GM12878 (cell line): ENCODE measurements at regions not wholly inside any gene's neighbourhood (a gene's known extent, or its start where the extent isn't known, plus 50 kb on each side); places are given as distances from the start of the nearest gene placed in this dataset.

Experiments
- ATAC-seq: fragments of 200-7000 bp; cut with Tn5 transposase; 3 replicates; pipeline ENCODE4 v1.9.1; 2020; ENCODE audit warnings: mild to moderate bottlenecking, moderate library complexity
- BruUV-seq: library from RNA; stranded (reverse); fragments of 400-500 nt; replicated peaks from 2 replicates; lab custom pipeline; 2021; lab: Mats Ljungman, UMichigan
- CTCF ChIA-PET: fragments of 300-600 bp; sonication (Branson Sonifier 250); formaldehyde crosslinking; extraction: SDS; loops from one replicate; lab custom pipeline; 2021; ENCODE audit warnings: inconsistent platforms; lab: Yijun Ruan, JAX
- POLR2A ChIA-PET: fragments of 350-600 bp; formaldehyde crosslinking; extraction: SDS; loops from one replicate; lab custom pipeline; 2021; ENCODE audit warnings: inconsistent platforms; lab: Charles Lee
- RAD21 ChIA-PET: fragments of 300-600 bp; sonication (Branson Sonifier 250); formaldehyde crosslinking; loops from one replicate; lab custom pipeline; 2023; ENCODE audit warnings: antibody characterized with exemption; ENCODE audit not compliant: unreplicated experiment; lab: Charles Lee
- SMC1A ChIA-PET: fragments of 300-600 bp; sonication (Branson Sonifier 250); formaldehyde crosslinking; loops from one replicate; lab custom pipeline; 2023; ENCODE audit not compliant: unreplicated experiment, uncharacterized antibody; lab: Charles Lee
- DNase-seq: peaks from one replicate; pipeline ENCODE4 v3.0.0-alpha.2; 2011; ENCODE audit warnings: low read depth, low spot score
- FAIRE-seq: peaks from 3 replicates; lab custom pipeline; 2011; peaks lifted over from hg19 to GRCh38; lab: Jason Lieb, UNC
- H2AFZ ChIP-seq: 2 replicates; pipeline ENCODE4 v1.6.0; 2011; ENCODE audit warnings: low read depth, low read length, control low read depth; ENCODE audit not compliant: control insufficient read depth
- H3K27ac ChIP-seq: 2 replicates; pipeline ENCODE4 v1.5.1; 2011; ENCODE audit warnings: control low read depth; ENCODE audit not compliant: control insufficient read depth, insufficient read depth
- H3K27me3 ChIP-seq, 2 experiments: replicated peaks in 1 of 2; 2 replicates each; pipeline versions ENCODE4 v1.6.0 to v1.6.1; 2011; ENCODE audit warnings: low read length in 1 of 2; ENCODE audit not compliant: control insufficient read depth in 2 of 2, insufficient read depth in 2 of 2
- H3K36me3 ChIP-seq, 2 experiments: 2 replicates each; pipeline ENCODE4 v1.5.1; 2011; ENCODE audit warnings: low read length in 1 of 2; ENCODE audit not compliant: control insufficient read depth in 2 of 2, insufficient read depth in 2 of 2
- H3K4me1 ChIP-seq: 2 replicates; pipeline ENCODE4 v1.6.1; 2011; ENCODE audit warnings: mild to moderate bottlenecking, low read length, moderate library complexity, mixed read lengths; ENCODE audit not compliant: control insufficient read depth, insufficient read depth
- H3K4me2 ChIP-seq: 2 replicates; pipeline ENCODE4 v1.6.0; 2011; ENCODE audit warnings: control low read depth; ENCODE audit not compliant: control insufficient read depth, insufficient read depth
- H3K4me3 ChIP-seq: fragments of 200-600 bp; sonication (generic); 2 replicates; pipeline ENCODE4 v1.5.1; 2016
- H3K79me2 ChIP-seq: 2 replicates; pipeline ENCODE4 v1.6.0; 2011; ENCODE audit warnings: low read length; ENCODE audit not compliant: control insufficient read depth, insufficient read depth
- H3K9ac ChIP-seq: 2 replicates; pipeline ENCODE4 v1.8.0; 2011; ENCODE audit warnings: low read length, control low read depth, mixed read lengths; ENCODE audit not compliant: control insufficient read depth, insufficient read depth
- H3K9me3 ChIP-seq: replicated peaks from 3 replicates; pipeline ENCODE4 v1.5.1; 2011; ENCODE audit warnings: mild to moderate bottlenecking, low read length; ENCODE audit not compliant: control insufficient read depth, insufficient read depth
- H4K20me1 ChIP-seq: 2 replicates; pipeline ENCODE4 v1.6.0; 2011; ENCODE audit not compliant: control insufficient read depth, insufficient read depth
- CHD1 ChIP-seq: IDR thresholded peaks from 2 replicates; pipeline ENCODE4 v1.6.1; 2012; ENCODE audit warnings: low read depth, low read length, improper control_type of control experiment
- IKZF1 ChIP-seq: fragments of 450-650 bp; conservative IDR thresholded peaks from 2 replicates; pipeline ENCODE4 v1.6.1; 2017; ENCODE audit warnings: antibody characterized with exemption, mild to moderate bottlenecking
- IRF4 ChIP-seq: IDR thresholded peaks from 2 replicates; pipeline ENCODE4 v1.6.1; 2011; ENCODE audit warnings: low read depth, low read length
- KAT2A ChIP-seq: conservative IDR thresholded peaks from 2 replicates; pipeline ENCODE4 v1.6.1; 2011; ENCODE audit warnings: low read depth, low read length; ENCODE audit not compliant: control insufficient read depth
- NR2C2 ChIP-seq: IDR thresholded peaks from 2 replicates; pipeline ENCODE4 v1.6.1; 2011; ENCODE audit warnings: borderline replicate concordance, low read depth; ENCODE audit not compliant: control insufficient read depth, insufficient read length
- NRF1 ChIP-seq: conservative IDR thresholded peaks from 2 replicates; pipeline ENCODE4 v1.6.1; 2011; ENCODE audit warnings: mild to moderate bottlenecking, low read depth, low read length, improper control_type of control experiment
- RB1 ChIP-seq: fragments of 450-650 bp; formaldehyde crosslinking; IDR thresholded peaks from 2 replicates; pipeline ENCODE4 v1.6.1; 2017; ENCODE audit warnings: mild to moderate bottlenecking, borderline replicate concordance
- RUNX3 ChIP-seq: IDR thresholded peaks from 2 replicates; pipeline ENCODE4 v1.6.1; 2012; ENCODE audit warnings: low read length, inconsistent platforms
- SIN3A ChIP-seq: IDR thresholded peaks from 2 replicates; pipeline ENCODE4 v1.6.1; 2012; ENCODE audit warnings: low read depth, low read length, improper control_type of control experiment
- SRF ChIP-seq, 2 experiments: IDR thresholded peaks; 2 replicates each; pipeline ENCODE4 v1.6.1; 2011; ENCODE audit warnings: low read depth in 2 of 2, low read length in 2 of 2, mild to moderate bottlenecking in 1 of 2, moderate library complexity in 1 of 2
- TCF7 ChIP-seq: IDR thresholded peaks from 2 replicates; pipeline ENCODE4 v1.6.1; 2014; ENCODE audit warnings: antibody characterized with exemption, borderline replicate concordance
- ZNF24 ChIP-seq: fragments of 450-650 bp; IDR thresholded peaks from 2 replicates; pipeline ENCODE4 v1.6.1; 2017; ENCODE audit warnings: antibody characterized with exemption, mild to moderate bottlenecking
- WGBS: methylation state at CpG from one replicate; pipeline ENCODE4 v1.1.6; 2016; ENCODE audit warnings: low lambda C conversion rate; ENCODE audit not compliant: insufficient replicate concordance, insufficient coverage; ENCODE audit errors: missing lambda C conversion rate; 5-methylcytosine and 5-hydroxymethylcytosine counted together
- in situ Hi-C: fragments of 300-500 bp; cut with MboI; formaldehyde crosslinking; loops from 9 replicates; pipeline ENCODE4 v1.14.3; 2018; ENCODE audit warnings: mixed read lengths
- intact Hi-C: fragments of 100-400 bp; cut with micrococcal nuclease; formaldehyde crosslinking; loops from one replicate; pipeline ENCODE4 v1.14.2; 2022; ENCODE audit not compliant: unreplicated experiment
- TF ChIP-seq, protein P1 (sequence below): fragments of 150-350 bp; IDR thresholded peaks from 2 replicates; pipeline ENCODE4 v1.6.1; 2016; ENCODE audit warnings: low read depth, low read length

DNA sequence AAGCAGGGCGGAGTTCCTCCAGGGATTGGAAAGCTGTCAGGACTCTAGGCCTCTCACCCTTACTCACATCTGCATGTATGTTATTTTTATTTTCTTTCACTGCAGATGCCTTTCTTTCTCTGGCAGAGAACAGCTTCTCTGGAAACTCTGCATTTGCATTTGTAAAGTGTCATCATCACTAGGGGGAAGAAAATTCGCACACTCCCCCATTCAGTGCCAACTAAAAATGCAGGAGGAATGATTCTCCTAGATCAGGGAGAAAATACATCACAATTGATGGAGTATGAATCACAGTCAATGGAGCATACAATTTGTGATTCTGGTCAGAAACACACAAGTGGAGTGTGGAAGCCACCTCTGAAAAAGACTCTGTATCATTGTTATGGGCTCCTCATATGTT, 351.4 kb upstream of the FTMT start:
- no peaks in the 10 kb centered on the region for H3K79me2 ChIP-seq
- no peak for TF ChIP-seq RUNX3
- TF ChIP-seq IKZF1: no peak
- TF ChIP-seq RB1: no peak
- no peak for TF ChIP-seq SIN3A
- no peak for TF ChIP-seq ZNF24
- TF ChIP-seq SRF (IDR thresholded peaks at IDR 0.05; ENCODE audit: low read depth in 2 of 2, low read length in 2 of 2): no peak
- no peak for TF ChIP-seq NRF1
- TF ChIP-seq KAT2A: no peak
- no peak for TF ChIP-seq CHD1
- TF ChIP-seq TCF7: no peak
- TF ChIP-seq, protein P1, sequence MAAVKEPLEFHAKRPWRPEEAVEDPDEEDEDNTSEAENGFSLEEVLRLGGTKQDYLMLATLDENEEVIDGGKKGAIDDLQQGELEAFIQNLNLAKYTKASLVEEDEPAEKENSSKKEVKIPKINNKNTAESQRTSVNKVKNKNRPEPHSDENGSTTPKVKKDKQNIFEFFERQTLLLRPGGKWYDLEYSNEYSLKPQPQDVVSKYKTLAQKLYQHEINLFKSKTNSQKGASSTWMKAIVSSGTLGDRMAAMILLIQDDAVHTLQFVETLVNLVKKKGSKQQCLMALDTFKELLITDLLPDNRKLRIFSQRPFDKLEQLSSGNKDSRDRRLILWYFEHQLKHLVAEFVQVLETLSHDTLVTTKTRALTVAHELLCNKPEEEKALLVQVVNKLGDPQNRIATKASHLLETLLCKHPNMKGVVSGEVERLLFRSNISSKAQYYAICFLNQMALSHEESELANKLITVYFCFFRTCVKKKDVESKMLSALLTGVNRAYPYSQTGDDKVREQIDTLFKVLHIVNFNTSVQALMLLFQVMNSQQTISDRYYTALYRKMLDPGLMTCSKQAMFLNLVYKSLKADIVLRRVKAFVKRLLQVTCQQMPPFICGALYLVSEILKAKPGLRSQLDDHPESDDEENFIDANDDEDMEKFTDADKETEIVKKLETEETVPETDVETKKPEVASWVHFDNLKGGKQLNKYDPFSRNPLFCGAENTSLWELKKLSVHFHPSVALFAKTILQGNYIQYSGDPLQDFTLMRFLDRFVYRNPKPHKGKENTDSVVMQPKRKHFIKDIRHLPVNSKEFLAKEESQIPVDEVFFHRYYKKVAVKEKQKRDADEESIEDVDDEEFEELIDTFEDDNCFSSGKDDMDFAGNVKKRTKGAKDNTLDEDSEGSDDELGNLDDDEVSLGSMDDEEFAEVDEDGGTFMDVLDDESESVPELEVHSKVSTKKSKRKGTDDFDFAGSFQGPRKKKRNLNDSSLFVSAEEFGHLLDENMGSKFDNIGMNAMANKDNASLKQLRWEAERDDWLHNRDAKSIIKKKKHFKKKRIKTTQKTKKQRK: no peak
- TF ChIP-seq IRF4: no peak
- TF ChIP-seq NR2C2: no peak
- TF ChIP-seq, all 136 proteins: peak for 0
- Histone ChIP-seq H3K4me3 (no peak overlapping the region), H4K20me1 (no peaks in the 10 kb centered on the region), H3K4me1 (no peaks in the 10 kb centered on the region), H3K36me3 (no peaks in the 10 kb centered on the region), H3K9me3 (no peaks in the 10 kb centered on the region), H3K4me2 (no peak overlapping the region), H3K27ac (no peak overlapping the region), H3K27me3 (no peaks in the 10 kb centered on the region), H2AFZ (no peak overlapping the region), H3K9ac (no peak overlapping the region)
- 48% methylated on average over 2 of the region's 2 CpGs for WGBS
- CTCF ChIA-PET: no interaction called here
- intact Hi-C loops (no loop called here), in situ Hi-C loops (no loop called here)
- no peak for FAIRE-seq
- no peak for DNase-seq
- SMC1A ChIA-PET: no interaction called here
- BruUV-seq: no TSS peak
- no peak for ATAC-seq
- POLR2A ChIA-PET: no interaction called here
- RAD21 ChIA-PET: no interaction called here
